GM23338 (cell line): ENCODE measurements at regions not wholly inside any gene's neighbourhood (a gene's known extent, or its start where the extent isn't known, plus 50 kb on each side); places are given as distances from the start of the nearest gene placed in this dataset.

ENCODE experiments used
- ATAC-seq: fragments of 200-7000 bp; cut with Tn5 transposase; 3 replicates; pipeline ENCODE4 v1.9.1; 2020
- DNase-seq: peaks from one replicate; pipeline ENCODE4 v3.0.0-alpha.2; 2015; ENCODE audit warnings: low spot score
- H2AFZ ChIP-seq: fragments of 200-600 bp; sonication (generic); 2 replicates; pipeline ENCODE4 v1.8.0; 2016; ENCODE audit warnings: antibody characterized with exemption, mild to moderate bottlenecking, moderate library complexity
- H3F3A ChIP-seq: fragments of 200-600 bp; sonication (generic); replicated peaks from 2 replicates; pipeline ENCODE4 v1.8.0; 2017; ENCODE audit warnings: antibody characterized with exemption, mixed run types, low read depth
- H3K27ac ChIP-seq: fragments of 200-600 bp; sonication (generic); 2 replicates; pipeline ENCODE4 v1.6.1; 2016; ENCODE audit warnings: low read depth
- H3K27me3 ChIP-seq: fragments of 200-600 bp; sonication (generic); 2 replicates; pipeline ENCODE4 v1.8.0; 2016; ENCODE audit warnings: mild to moderate bottlenecking, mixed run types, moderate library complexity; ENCODE audit not compliant: insufficient read depth
- H3K36me3 ChIP-seq: fragments of 200-600 bp; sonication (generic); 2 replicates; pipeline ENCODE4 v1.8.0; 2016; ENCODE audit warnings: mild to moderate bottlenecking; ENCODE audit not compliant: insufficient read depth
- H3K4me1 ChIP-seq: fragments of 200-600 bp; sonication (generic); 2 replicates; pipeline ENCODE4 v1.8.0; 2016; ENCODE audit warnings: mild to moderate bottlenecking, moderate library complexity; ENCODE audit not compliant: insufficient read depth
- H3K4me2 ChIP-seq: fragments of 200-600 bp; sonication (generic); 2 replicates; pipeline ENCODE4 v1.7.1; 2017; ENCODE audit warnings: mixed run types
- H3K4me3 ChIP-seq: fragments of 200-600 bp; sonication (generic); 2 replicates; pipeline ENCODE4 v1.6.1; 2016; ENCODE audit warnings: mixed run types
- H3K79me2 ChIP-seq: fragments of 200-600 bp; sonication (generic); replicated peaks from 2 replicates; pipeline ENCODE4 v1.8.0; 2017; ENCODE audit warnings: mild to moderate bottlenecking; ENCODE audit not compliant: insufficient read depth
- H3K9me2 ChIP-seq: fragments of 200-600 bp; sonication (generic); 2 replicates; pipeline ENCODE4 v1.8.0; 2017; ENCODE audit not compliant: insufficient read depth
- H4K20me1 ChIP-seq: fragments of 200-600 bp; sonication (generic); replicated peaks from 2 replicates; pipeline ENCODE4 v1.8.0; 2017; ENCODE audit warnings: mild to moderate bottlenecking; ENCODE audit not compliant: insufficient read depth
- H3K27ac Mint-ChIP-seq: 2 replicates; pipeline ENCODE4 v1.8.0; 2020; ENCODE audit warnings: inconsistent platforms, mild to moderate bottlenecking, moderate library complexity, mixed read lengths
- H3K27me3 Mint-ChIP-seq: 3 replicates; pipeline ENCODE4 v1.8.0; 2022; ENCODE audit warnings: low read depth, mild to moderate bottlenecking, moderate library complexity, mixed read lengths, inconsistent platforms; ENCODE audit not compliant: insufficient read depth, poor library complexity
- H3K36me3 Mint-ChIP-seq: 3 replicates; pipeline ENCODE4 v1.8.0; 2021; ENCODE audit warnings: low read depth, mild to moderate bottlenecking, inconsistent platforms, moderate library complexity, mixed read lengths
- H3K4me1 Mint-ChIP-seq: 3 replicates; pipeline ENCODE4 v1.8.0; 2020; ENCODE audit warnings: mild to moderate bottlenecking, inconsistent platforms, mixed read lengths
- H3K4me3 Mint-ChIP-seq: 3 replicates; pipeline ENCODE4 v1.8.0; 2021; ENCODE audit warnings: moderate library complexity, mild to moderate bottlenecking, inconsistent platforms, mixed read lengths
- H3K9me3 Mint-ChIP-seq: 3 replicates; pipeline ENCODE4 v1.8.0; 2020; ENCODE audit warnings: moderate library complexity, mild to moderate bottlenecking, inconsistent platforms, mixed read lengths
- CREB1 ChIP-seq: fragments of 250-450 bp; sonication (Bioruptor Pico); IDR thresholded peaks from 2 replicates; pipeline ENCODE4 v1.5.0; 2020; ENCODE audit warnings: low read depth, mild to moderate bottlenecking, moderate library complexity
- CTCF ChIP-seq, 2 experiments: fragments of 200-600 bp in 1 of 2; sonication (generic) in 1 of 2; conservative IDR thresholded peaks; 2 replicates each; pipeline versions ENCODE4 v1.5.1 to v1.6.1; 2016 to 2017; ENCODE audit warnings: antibody characterized with exemption in 2 of 2, low read depth in 2 of 2, mild to moderate bottlenecking in 2 of 2, moderate library complexity in 1 of 2
- ETS1 ChIP-seq: IDR thresholded peaks from 2 replicates; pipeline ENCODE4 v1.6.1; 2016; ENCODE audit warnings: antibody characterized with exemption
- EZH2 ChIP-seq: fragments of 200-600 bp; sonication (generic); IDR thresholded peaks from one replicate; pipeline ENCODE4 v1.8.0; 2017; ENCODE audit warnings: antibody characterized with exemption, mild to moderate bottlenecking, low read depth; ENCODE audit not compliant: unreplicated experiment
- NANOG ChIP-seq: IDR thresholded peaks from 2 replicates; pipeline ENCODE4 v1.6.1; 2016; ENCODE audit warnings: antibody characterized with exemption, borderline replicate concordance
- POLR2AphosphoS5 ChIP-seq: IDR thresholded peaks from 2 replicates; pipeline ENCODE4 v1.6.1; 2016; ENCODE audit warnings: antibody characterized with exemption, low read depth
- ZNF114 ChIP-seq: fragments of 250-450 bp; sonication (Bioruptor Pico); IDR thresholded peaks from 2 replicates; pipeline ENCODE4 v1.5.0; 2020; ENCODE audit warnings: mild to moderate bottlenecking, moderate library complexity
- ZNF462 ChIP-seq: fragments of 250-450 bp; sonication (Bioruptor Pico); IDR thresholded peaks from 2 replicates; pipeline ENCODE4 v1.5.0; 2020; ENCODE audit warnings: mild to moderate bottlenecking, moderate library complexity

- TF ChIP-seq CTCF (conservative IDR thresholded peaks at IDR 0.05; ENCODE audit: low read depth in 2 of 2) = no peak
- no peak for TF ChIP-seq ZNF114 (CRISPR knock-in tag)
- no peak for TF ChIP-seq ZNF462 (CRISPR knock-in tag)
- TF ChIP-seq POLR2AphosphoS5 = no peak
- no peak for TF ChIP-seq CREB1 (CRISPR knock-in tag)
- no peak for TF ChIP-seq ETS1
These were observed 382.9 kb downstream of the MAT2B start (continued) for GRCh38 chr5:163888366-163888765.

GRCh38 chr5:163889369-163889768 lies 383.9 kb downstream of the MAT2B start:
- no peaks in the 10 kb centered on the region for H3K79me2 ChIP-seq
- Mint-ChIP-seq H3K36me3 (peaks cover 3% of the 10 kb centered on the region; the same call in 2 of the 3 replicates), H3K4me1 (peaks cover 16% of the 10 kb centered on the region), H3K9me3 (no peaks in the 10 kb centered on the region; the same call in 1 of the 3 replicates), H3K27me3 (no peaks in the 10 kb centered on the region), H3K27ac (no peak overlapping the region), H3K4me3 (no peak overlapping the region)
- no peak overlapping the region for H3K4me2 ChIP-seq
- no peak overlapping the region for H2AFZ ChIP-seq
- peaks cover 18% of the 10 kb centered on the region for H3K4me1 ChIP-seq
- H4K20me1 ChIP-seq = no peaks in the 10 kb centered on the region
- H3K36me3 ChIP-seq = no peaks in the 10 kb centered on the region
- H3K9me2 ChIP-seq = no peaks in the 10 kb centered on the region; the same call in none of the 2 replicates
- H3K4me3 ChIP-seq = no peak overlapping the region
- no peak overlapping the region for H3K27ac ChIP-seq
- ATAC-seq = no peak
- no peak for DNase-seq
- H3F3A ChIP-seq = no peaks in the 10 kb centered on the region
- H3K27me3 ChIP-seq = no peaks in the 10 kb centered on the region
- no peak for TF ChIP-seq NANOG
- no peak for TF ChIP-seq ZNF114 (CRISPR knock-in tag)
- no peak for TF ChIP-seq EZH2
- no peak for TF ChIP-seq CTCF (conservative IDR thresholded peaks at IDR 0.05; ENCODE audit: low read depth in 2 of 2)
- TF ChIP-seq ETS1 = no peak
